ENCODE measurements at regions not wholly inside any gene's neighbourhood (a gene's known extent, or its start where the extent isn't known, plus 50 kb on each side); places are given as distances from the start of the nearest gene placed in this dataset.

DNA sequence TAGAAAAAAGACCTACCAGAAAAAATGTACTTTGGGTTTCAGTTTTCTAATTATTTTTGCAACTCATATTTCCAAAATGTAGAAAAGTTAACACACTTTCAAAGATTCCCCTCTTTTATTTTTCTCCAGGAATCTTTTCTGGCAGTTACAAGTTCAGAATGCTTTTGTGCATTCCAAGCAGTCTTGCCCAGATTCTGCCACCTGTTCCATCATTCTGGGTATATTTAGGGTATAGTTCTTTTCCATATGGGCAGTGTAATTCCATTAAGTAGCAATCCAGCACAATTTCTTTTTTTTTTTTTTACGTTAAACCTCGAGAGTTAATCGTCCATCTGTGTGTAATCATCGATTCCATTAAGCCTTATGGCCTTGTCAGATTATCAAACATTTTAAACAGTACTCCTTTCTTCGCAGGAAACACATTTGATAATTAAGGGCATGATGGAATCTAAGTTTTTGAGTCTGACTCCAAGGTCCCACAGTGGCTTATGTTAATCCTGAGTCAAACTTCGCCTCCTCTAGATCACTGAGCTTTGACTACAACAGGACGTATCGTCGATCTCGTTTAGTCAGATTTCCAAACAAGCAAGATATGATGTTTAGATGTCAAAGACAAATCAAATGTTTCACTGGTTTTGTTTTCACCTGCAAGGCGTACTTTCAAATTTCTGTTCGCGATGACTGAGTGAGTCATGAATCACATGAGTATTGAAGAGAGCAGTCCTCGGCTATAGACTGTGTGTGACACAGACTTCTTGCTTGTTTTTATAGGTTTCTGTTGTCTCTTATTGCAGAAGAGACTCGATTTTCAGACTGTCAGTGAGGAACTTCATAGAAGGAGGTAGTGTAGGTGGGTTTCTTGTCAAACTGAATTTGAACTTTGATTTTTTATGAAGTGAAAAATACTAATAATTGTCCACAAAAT lies 118.9 kb upstream of the GK2 start:
- TF ChIP-seq, protein P1, sequence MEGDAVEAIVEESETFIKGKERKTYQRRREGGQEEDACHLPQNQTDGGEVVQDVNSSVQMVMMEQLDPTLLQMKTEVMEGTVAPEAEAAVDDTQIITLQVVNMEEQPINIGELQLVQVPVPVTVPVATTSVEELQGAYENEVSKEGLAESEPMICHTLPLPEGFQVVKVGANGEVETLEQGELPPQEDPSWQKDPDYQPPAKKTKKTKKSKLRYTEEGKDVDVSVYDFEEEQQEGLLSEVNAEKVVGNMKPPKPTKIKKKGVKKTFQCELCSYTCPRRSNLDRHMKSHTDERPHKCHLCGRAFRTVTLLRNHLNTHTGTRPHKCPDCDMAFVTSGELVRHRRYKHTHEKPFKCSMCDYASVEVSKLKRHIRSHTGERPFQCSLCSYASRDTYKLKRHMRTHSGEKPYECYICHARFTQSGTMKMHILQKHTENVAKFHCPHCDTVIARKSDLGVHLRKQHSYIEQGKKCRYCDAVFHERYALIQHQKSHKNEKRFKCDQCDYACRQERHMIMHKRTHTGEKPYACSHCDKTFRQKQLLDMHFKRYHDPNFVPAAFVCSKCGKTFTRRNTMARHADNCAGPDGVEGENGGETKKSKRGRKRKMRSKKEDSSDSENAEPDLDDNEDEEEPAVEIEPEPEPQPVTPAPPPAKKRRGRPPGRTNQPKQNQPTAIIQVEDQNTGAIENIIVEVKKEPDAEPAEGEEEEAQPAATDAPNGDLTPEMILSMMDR (IDR thresholded peaks at IDR 0.05; ENCODE audit: extremely low read depth, missing control alignments), result no peak
- DNase-seq (ENCODE audit: low spot score), result no peak

DNA sequence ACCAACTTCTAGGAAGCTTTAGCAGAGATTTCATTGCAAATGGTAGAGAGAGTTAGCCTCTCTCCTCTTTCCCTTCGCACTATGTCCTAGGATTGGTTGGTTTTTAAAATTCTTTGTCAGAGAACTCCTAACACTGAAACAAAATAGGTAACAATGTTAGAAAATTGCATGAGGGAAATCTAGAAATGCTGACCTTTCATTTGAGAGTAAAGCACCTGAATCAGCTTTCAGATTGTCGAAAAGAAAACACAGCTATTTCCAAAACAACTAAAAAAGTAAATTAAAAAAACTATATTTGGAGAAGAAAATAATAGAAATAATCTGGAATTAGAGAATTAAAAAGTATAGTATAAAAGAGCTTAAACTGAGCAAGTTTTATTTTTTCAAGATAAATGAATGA lies 108.1 kb upstream of the GK2 start:
- TF ChIP-seq, protein P1 (IDR thresholded peaks at IDR 0.05; ENCODE audit: extremely low read depth, missing control alignments), result no peak
- DNase-seq (ENCODE audit: low spot score), result no peak

DNA sequence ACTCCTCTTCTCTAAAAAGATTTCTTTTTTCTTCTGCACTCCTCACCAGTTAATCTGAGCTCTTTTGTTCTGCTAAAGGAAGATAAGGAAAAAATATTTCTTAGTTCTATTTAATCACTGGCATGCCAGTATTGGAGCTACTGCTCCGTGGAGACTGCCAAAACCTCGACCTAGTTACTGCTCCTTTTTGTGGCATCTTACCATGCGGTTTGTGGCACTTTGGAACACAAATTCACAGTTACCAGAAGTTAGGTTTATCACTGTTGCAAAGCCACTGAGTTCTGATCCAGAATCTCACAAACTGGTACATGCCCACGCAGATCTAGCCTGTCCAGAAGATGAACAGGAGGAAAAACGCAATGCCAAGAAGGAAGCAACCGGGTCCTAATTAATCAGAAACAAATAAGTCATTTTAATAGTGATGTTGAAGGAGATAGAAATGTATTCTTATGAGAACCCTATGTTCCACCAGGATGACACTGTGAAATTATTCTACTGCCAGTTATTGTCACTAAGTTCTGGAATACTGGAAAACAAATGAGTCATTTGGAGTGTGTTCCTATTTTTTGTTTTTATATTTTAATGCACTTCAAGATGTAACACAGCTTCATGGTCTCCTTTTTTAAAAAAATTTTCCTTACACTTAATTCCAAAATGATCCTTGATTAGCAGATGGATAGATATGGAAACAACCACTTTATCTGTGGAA lies 106.7 kb upstream of the GK2 start:
- DNase-seq (ENCODE audit: low spot score), result no peak
- TF ChIP-seq, protein P1 (IDR thresholded peaks at IDR 0.05; ENCODE audit: extremely low read depth, missing control alignments), result no peak

DNA sequence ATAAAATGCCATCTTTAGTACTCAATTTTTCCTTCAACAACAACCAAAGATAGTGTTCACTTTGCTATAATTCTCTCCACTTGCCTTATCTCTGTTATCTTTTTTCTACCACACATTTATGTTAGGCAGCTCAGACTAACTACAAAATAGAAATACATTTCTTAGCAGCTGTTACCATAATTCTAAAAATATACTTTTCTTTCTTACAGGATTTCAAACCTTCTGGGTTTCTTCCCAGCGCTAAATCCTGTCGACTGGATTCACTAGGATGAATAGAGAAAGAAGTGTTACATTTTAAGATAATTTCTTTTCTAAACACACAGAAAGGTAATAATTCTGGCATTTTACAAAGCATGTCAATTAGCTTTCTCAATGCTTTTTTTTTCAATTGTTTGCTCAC lies 105.5 kb upstream of the GK2 start:
- no peak for DNase-seq (ENCODE audit: low spot score)
- TF ChIP-seq, protein P1 (IDR thresholded peaks at IDR 0.05; ENCODE audit: extremely low read depth, missing control alignments), result no peak

DNA sequence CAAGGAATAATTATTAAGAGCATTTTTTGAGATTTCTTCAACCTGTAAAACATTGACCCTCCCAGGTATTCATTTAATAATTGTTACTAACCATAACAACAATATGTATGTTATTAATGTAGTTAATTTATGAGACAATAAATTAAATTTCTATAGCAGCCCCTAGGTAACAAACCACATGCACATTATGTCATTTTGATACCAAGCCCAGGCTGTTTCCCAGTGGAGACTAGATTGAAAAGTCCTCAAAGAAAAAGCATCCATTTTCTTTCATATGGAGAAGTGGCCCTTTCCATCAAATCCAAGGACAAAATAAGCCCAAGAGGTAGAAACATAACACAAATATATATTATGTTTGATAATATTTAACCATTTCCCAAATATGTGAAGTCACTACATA lies 104.3 kb upstream of the GK2 start:
- DNase-seq (ENCODE audit: low spot score), result no peak
- TF ChIP-seq, protein P1 (IDR thresholded peaks at IDR 0.05; ENCODE audit: extremely low read depth, missing control alignments), result no peak

DNA sequence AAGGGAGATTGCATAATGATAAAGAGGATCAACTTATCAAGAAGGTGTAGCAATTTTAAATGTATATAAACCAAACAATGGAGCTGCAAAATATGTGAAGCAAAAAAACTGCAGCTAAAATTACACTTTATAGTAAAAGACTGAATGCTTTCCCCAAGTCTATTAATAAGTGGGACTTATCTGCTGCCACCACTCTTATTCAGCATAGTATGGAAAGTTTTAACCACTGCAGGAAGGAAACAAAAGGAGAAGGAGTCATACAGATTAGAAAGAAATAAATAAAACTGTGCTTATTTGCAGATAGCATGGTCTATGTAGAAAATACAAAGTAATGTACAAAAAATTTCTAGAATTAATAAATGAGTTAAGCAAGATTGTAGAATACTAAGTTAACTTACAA lies 94.1 kb upstream of the GK2 start:
- no peak for DNase-seq (ENCODE audit: low spot score)
- TF ChIP-seq, protein P1 (IDR thresholded peaks at IDR 0.05; ENCODE audit: extremely low read depth, missing control alignments), result no peak

DNA sequence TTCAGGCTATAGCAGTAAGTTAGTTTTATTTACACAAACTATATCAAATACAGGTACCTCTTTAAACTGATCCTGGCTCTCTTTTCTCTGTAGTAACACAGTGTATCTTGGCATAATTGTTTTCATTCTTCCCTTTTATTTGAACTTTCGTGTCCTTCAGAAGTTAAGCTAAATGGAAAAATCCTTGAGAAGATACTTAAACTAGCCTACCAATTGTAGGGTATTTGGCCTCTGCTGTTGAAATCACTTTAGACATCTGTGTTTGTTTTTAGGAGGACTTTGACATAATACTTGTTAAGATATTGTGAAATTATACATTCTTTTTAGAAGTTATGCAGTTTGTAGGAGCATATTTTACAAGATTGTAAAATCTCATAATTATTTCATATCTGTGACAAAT lies 90.3 kb upstream of the GK2 start:
- TF ChIP-seq, protein P1 (IDR thresholded peaks at IDR 0.05; ENCODE audit: extremely low read depth, missing control alignments), result no peak
- DNase-seq (ENCODE audit: low spot score), result no peak
